ENCODE measurements at regions not wholly inside any gene's neighbourhood (a gene's known extent, or its start where the extent isn't known, plus 50 kb on each side); places are given as distances from the start of the nearest gene placed in this dataset.
"Not testable (repeated sequence)": the region's sequence is repeated elsewhere in the genome, so short reads cannot be mapped to it uniquely, and the experiment has no call there.

GRCh38 chr5:101035425-101035824 lies 132.3 kb upstream of the ST8SIA4 start:
- no peak for DNase-seq (ENCODE audit: low read depth)

DNA sequence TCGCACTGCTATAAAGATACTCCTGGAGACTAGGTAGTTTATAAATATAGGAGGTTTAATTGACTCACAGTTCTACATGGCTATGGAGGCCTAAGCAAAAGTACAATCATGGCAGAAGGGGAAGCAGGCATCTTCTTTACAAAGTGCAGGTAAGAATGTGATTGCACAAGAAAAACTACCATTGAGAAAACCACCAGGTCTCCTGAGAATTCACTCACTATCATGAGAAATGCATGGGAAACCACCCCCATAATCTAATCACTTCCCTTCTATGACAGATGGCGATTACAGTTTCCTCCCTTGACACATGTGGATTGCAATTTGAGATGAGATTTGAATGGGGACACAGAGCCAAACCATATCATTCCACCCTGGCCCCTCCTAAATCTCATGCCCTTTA lies 121.2 kb upstream of the ST8SIA4 start:
- no peak for DNase-seq (ENCODE audit: low read depth)

DNA sequence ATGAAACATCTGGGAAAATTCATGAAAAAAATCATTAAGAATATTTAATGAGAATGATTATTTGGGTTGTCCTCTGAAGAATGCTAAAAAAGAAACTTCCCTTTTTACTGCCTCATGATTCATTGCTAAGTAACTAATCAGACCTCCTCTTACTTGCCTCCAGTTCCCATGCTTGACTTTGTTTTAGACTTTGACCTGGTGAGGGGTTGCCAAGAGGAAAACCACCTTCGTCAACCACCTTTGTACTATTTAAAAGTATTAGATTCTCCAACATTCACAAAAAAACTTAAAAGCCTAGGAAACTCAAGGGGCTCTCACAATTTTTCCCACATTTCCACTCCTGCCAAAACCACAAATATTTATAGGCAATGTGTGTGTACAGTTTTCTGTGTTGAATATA lies 115.2 kb upstream of the ST8SIA4 start:
- DNase-seq (ENCODE audit: low read depth): no peak

- no peak for DNase-seq (ENCODE audit: low read depth)
These were observed 109.8 kb upstream of the ST8SIA4 start for GRCh38 chr5:101012880-101013279.

DNA sequence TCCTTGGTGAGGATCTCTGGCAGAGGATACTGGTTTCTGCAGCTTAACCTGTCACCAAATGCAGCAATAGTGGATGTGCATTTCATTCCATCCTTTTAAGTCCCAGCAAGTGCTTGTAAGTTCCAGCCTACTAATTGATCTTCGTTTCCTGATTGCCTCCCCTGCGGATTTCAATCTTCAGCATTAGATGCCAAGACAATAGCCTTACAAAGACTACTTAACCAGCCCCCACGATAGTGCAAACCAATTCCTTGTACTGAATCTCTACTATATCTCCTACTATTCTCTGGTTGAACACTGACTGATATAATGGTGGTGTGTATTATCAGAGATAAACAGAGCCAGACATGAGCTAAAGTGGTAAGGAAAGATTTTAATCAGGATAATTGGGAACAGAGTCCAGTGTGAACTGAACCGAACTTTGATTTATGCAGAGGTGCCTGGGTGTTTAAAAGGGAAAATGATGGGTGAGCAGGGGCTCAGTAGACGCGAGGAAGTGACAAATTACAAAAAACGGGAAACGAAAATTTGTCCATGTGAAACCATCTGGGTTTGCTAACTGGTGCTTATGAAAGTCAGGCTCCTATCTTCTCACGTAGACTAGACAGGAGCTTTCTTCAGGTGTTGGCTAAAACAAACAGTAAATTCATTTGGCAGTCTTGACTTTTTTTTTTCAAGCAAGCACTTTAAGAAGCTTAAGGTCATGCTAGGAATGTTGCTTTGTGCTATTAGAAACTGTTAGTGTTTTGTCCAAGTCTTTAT lies 106.9 kb upstream of the ST8SIA4 start:
- no peak for DNase-seq (ENCODE audit: low read depth)

DNA sequence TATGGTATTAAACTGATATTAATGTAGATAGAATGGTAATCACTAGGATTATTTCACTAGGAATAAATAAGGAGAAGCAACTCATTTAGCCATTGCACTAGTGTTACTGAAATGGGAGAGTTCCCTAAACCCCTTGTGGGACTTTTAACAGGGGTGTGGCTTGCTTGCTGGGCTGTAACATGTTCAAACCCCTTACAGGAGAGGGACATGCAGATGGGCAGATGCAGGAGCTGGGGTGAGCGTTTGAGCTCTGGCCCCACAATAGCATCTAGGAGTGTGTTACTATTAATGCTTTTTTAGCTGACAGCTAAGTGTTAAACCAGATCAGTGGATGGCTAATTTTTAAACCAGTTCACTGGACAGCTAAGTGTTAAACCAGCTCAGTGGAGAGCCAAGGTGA lies 89.3 kb upstream of the ST8SIA4 start:
- no peak for DNase-seq (ENCODE audit: low read depth)

DNA sequence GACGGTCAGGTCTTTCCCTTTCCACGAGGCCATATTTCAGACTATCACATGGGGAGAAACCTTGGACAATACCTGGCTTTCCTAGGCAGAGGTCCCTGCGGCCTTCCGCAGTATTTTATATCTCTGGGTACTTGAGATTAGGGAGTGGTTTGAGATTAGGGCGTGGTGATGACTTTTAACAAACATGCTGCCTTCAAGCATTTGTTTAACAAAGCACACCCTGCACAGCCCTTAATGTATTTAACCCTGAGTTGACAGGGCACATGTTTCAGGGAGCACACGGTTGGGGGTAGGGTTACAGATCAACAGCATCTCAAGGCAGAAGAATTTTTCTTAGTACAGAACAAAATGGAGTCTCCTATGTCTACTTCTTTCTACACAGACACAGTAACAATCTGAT lies 80.5 kb upstream of the ST8SIA4 start:
- not testable (repeated sequence) for DNase-seq (ENCODE audit: low read depth)

DNA sequence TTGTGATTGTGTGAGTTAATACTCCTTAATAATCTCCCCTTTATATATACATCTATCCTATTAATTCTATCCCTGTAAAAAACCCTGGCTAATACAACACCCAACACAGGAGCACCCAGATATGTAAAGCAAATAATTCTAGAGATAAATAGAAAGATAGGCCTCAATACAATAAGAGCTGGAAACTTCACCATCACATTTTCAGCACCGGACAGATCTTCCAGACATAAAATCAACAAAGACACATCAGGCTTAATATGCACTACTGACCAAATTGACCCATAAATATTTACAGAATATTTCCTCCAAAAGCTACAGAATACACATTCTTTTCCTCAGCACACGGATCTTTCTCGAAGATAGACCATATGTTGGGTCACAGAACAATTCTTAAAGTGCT lies 71.0 kb upstream of the ST8SIA4 start:
- no peak for DNase-seq (ENCODE audit: low read depth)

GRCh38 chr5:100970646-100971255 lies 67.7 kb upstream of the ST8SIA4 start:
- no peak for DNase-seq (ENCODE audit: low read depth)

GRCh38 chr5:100965291-100965690 lies 62.2 kb upstream of the ST8SIA4 start:
- DNase-seq (ENCODE audit: low read depth): no peak

Data from iris pigment epithelial cell (primary cell).